T-helper 1 cell treated with Interleukin-12 subunit alpha and Interleukin-12 subunit beta and Interleukin-4 antibody, amounts not matched to agents 30 μg/mL and 1 μg/mL, for 36 hours (primary cell): ENCODE measurements at regions not wholly inside any gene's neighbourhood (a gene's known extent, or its start where the extent isn't known, plus 50 kb on each side); places are given as distances from the start of the nearest gene placed in this dataset.

Experiments
- H3K27ac Mint-ChIP-seq: one replicate; pipeline ENCODE4 v1.8.0; 2021; ENCODE audit warnings: mild to moderate bottlenecking, mixed read lengths
- H3K27me3 Mint-ChIP-seq: one replicate; pipeline ENCODE4 v1.8.0; 2021; ENCODE audit warnings: low read depth, mixed read lengths
- H3K36me3 Mint-ChIP-seq: one replicate; pipeline ENCODE4 v1.8.0; 2021; ENCODE audit warnings: low read depth, mixed read lengths
- H3K4me1 Mint-ChIP-seq: one replicate; pipeline ENCODE4 v1.8.0; 2021; ENCODE audit warnings: low read depth, mixed read lengths
- H3K4me3 Mint-ChIP-seq: one replicate; pipeline ENCODE4 v1.8.0; 2021; ENCODE audit warnings: mild to moderate bottlenecking, moderate library complexity, mixed read lengths
- H3K9me3 Mint-ChIP-seq: one replicate; pipeline ENCODE4 v1.8.0; 2021; ENCODE audit warnings: mixed read lengths

- H3K4me1 Mint-ChIP-seq: peaks cover 2% of the 10 kb centered on the region
- H3K36me3 Mint-ChIP-seq: no peaks in the 10 kb centered on the region
- H3K9me3 Mint-ChIP-seq: no peaks in the 10 kb centered on the region
- H3K27me3 Mint-ChIP-seq: no peaks in the 10 kb centered on the region
- no peak overlapping the region for H3K4me3 Mint-ChIP-seq
- no peak overlapping the region for H3K27ac Mint-ChIP-seq
Observed at GRCh38 chr10:128898133-128898915, 568.7 kb upstream of the MGMT start.

GRCh38 chr10:128898916-128899195, 568.2 kb upstream of the MGMT start:
- Mint-ChIP-seq H3K27ac (no peak overlapping the region), H3K27me3 (no peaks in the 10 kb centered on the region), H3K4me1 (peaks cover 2% of the 10 kb centered on the region)

DNA sequence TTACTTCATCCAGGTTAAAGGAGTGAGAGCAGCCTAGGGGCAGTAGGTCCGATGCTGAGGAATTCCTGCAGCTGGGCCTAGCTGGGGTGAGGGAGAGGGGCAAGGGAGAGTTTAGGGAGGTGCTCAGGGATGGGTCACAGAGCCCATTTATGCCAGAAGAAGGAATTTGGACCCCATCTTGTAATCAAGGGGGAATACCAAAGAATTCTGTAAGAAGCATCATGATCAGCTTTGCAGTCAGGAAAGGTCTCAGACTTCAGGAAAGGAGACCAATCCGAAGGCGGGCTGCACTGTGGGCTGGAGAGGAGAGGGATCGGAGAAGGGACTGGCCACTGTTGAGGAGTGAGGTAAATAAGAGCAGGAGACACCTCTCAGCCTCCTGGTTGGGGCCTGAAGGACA, 566.6 kb upstream of the MGMT start:
- Mint-ChIP-seq H3K9me3 (no peaks in the 10 kb centered on the region), H3K4me1 (peaks cover 2% of the 10 kb centered on the region), H3K27ac (no peak overlapping the region), H3K36me3 (no peaks in the 10 kb centered on the region), H3K4me3 (no peak overlapping the region), H3K27me3 (no peaks in the 10 kb centered on the region)

More at GRCh38 chr10:128898916-128899195, 568.2 kb upstream of the MGMT start:
- Mint-ChIP-seq H3K4me3 (no peak overlapping the region), H3K9me3 (no peaks in the 10 kb centered on the region), H3K36me3 (no peaks in the 10 kb centered on the region)

- no peaks in the 10 kb centered on the region for H3K27me3 Mint-ChIP-seq
- H3K4me3 Mint-ChIP-seq: no peak overlapping the region
- peaks cover 2% of the 10 kb centered on the region for H3K4me1 Mint-ChIP-seq
- H3K36me3 Mint-ChIP-seq: no peaks in the 10 kb centered on the region
- no peaks in the 10 kb centered on the region for H3K9me3 Mint-ChIP-seq
- no peak overlapping the region for H3K27ac Mint-ChIP-seq
Observed at GRCh38 chr10:128901236-128901635, 565.8 kb upstream of the MGMT start.

DNA sequence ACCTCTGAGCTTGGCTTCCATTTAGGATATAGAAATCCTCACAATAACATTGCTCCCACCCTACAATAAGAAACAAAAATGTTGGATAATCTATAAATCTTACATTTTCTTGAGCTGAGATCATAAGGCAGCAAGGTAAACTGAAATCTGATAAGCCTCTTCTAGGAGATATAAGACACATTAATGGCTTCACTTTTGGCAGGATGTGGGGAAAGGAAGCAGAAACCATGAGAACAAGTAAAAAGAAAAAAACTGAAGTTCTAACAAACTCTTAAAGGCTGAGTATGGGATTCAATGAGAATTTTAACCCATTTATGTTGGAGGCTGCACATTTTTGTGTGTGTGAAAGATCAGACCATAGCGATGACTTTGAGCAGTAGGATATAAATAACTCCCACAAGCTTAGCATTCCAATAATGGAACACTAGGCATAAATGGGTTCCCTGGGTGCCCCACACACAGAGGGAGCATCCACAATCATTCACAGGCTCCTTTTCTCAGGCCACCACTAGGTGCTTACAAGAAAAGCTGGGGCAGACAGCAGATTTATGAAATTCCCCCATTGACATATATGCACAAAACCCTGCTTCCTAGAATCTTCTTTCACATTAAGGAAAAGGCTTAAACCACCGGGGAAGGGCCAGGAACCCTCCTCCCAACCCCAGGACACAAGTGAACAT, 564.9 kb upstream of the MGMT start:
- H3K27ac Mint-ChIP-seq: no peak overlapping the region
- H3K4me1 Mint-ChIP-seq: peaks cover 2% of the 10 kb centered on the region
- H3K27me3 Mint-ChIP-seq: no peaks in the 10 kb centered on the region
- H3K36me3 Mint-ChIP-seq: no peaks in the 10 kb centered on the region
- no peak overlapping the region for H3K4me3 Mint-ChIP-seq
- H3K9me3 Mint-ChIP-seq: no peaks in the 10 kb centered on the region

DNA sequence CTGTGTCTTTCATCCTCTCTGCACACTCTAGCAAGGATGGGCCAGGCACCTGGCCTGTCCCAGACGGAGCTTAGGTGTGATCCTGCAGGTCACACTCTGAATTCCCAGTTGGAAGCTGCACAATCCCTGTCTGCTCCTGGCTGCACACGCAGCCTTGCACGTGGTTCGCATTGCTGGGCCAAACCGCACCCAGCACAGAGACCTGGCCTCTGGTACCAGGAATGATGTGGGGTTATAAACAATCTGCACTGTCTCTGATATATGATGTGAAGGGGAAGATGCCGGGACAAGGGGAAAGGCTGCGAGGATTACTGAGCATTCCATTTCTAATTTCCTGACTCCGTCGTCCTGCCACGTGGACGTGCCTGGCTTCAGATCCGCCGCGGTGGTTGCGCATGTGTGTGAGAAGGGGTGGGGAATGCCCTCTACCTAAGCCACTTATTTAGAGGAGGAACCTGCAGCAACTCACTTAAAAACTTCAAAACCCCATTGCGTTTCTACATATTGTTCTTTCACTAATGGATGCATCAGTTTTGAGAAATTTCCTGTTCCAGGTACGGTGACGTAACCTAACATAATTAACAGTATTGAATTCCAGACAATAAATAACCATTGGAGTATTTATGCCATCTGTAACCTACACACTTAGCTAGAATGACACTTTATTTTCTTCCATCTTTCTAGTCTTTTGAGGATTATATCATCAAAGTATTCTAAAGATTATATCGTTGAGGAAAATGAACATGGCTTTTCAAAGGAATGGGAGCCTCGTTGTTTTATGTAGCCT, 559.7 kb upstream of the MGMT start:
- Mint-ChIP-seq H3K27me3 (no peaks in the 10 kb centered on the region), H3K4me1 (peaks cover 5% of the 10 kb centered on the region), H3K27ac (no peak overlapping the region), H3K4me3 (no peak overlapping the region), H3K9me3 (no peaks in the 10 kb centered on the region), H3K36me3 (no peaks in the 10 kb centered on the region)

- no peak overlapping the region for H3K27ac Mint-ChIP-seq
Observed at GRCh38 chr10:128908099-128908498, 558.9 kb upstream of the MGMT start.

GRCh38 chr10:128908499-128908898, 558.5 kb upstream of the MGMT start:
- H3K27ac Mint-ChIP-seq: no peak overlapping the region
- peaks cover 8% of the 10 kb centered on the region for H3K4me1 Mint-ChIP-seq
- no peak overlapping the region for H3K4me3 Mint-ChIP-seq
- no peaks in the 10 kb centered on the region for H3K27me3 Mint-ChIP-seq
- H3K36me3 Mint-ChIP-seq: no peaks in the 10 kb centered on the region
- no peaks in the 10 kb centered on the region for H3K9me3 Mint-ChIP-seq

More at GRCh38 chr10:128908099-128908498, 558.9 kb upstream of the MGMT start:
- Mint-ChIP-seq H3K36me3 (no peaks in the 10 kb centered on the region), H3K4me3 (no peak overlapping the region), H3K4me1 (peaks cover 6% of the 10 kb centered on the region), H3K27me3 (no peaks in the 10 kb centered on the region), H3K9me3 (no peaks in the 10 kb centered on the region)

DNA sequence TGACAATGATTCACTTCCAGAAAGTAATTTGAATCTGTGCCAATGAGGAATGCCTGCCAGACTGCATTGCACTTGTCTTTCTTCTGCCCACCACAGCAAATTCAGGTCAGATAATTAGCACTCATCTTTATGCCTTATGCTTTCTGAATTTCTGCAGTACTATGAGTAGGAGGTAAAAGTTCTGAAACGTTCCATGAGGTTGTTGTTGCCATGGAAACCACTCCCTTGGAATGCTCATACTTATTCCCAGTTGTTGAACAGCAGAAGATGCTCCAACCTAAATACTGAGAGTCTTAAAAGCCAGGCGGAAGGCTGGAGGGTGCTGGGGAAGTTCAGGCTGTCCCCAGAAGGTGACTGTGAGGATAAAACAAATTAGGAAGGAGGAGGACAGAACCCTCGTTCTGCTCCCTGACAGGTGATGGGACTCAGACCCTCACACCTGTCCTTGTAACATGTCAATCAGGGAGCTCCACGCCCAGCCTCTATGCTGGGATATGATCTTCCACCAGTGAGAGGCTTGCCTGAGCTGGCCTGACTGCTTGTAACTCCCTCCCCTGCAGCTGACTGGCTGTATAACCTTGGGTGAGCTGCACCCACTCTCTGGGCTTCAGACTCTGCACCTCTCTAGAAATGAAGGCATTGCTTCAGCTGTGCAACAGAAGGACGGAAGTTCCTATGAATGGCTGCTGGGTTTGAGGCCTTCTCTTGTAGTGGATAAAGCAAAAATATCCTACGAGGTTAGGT, 554.3 kb upstream of the MGMT start:
- peaks cover 10% of the 10 kb centered on the region for H3K4me1 Mint-ChIP-seq
- no peak overlapping the region for H3K4me3 Mint-ChIP-seq
- H3K36me3 Mint-ChIP-seq: no peaks in the 10 kb centered on the region
- H3K9me3 Mint-ChIP-seq: no peaks in the 10 kb centered on the region
- H3K27ac Mint-ChIP-seq: peak overlapping the region; percentile 16
- no peaks in the 10 kb centered on the region for H3K27me3 Mint-ChIP-seq

- H3K4me1 Mint-ChIP-seq: peaks cover 6% of the 10 kb centered on the region
- H3K4me3 Mint-ChIP-seq: no peak overlapping the region
- no peaks in the 10 kb centered on the region for H3K9me3 Mint-ChIP-seq
- no peaks in the 10 kb centered on the region for H3K27me3 Mint-ChIP-seq
- H3K36me3 Mint-ChIP-seq: no peaks in the 10 kb centered on the region
- H3K27ac Mint-ChIP-seq: no peak overlapping the region
Observed at GRCh38 chr10:128914681-128915080, 552.4 kb upstream of the MGMT start.

DNA sequence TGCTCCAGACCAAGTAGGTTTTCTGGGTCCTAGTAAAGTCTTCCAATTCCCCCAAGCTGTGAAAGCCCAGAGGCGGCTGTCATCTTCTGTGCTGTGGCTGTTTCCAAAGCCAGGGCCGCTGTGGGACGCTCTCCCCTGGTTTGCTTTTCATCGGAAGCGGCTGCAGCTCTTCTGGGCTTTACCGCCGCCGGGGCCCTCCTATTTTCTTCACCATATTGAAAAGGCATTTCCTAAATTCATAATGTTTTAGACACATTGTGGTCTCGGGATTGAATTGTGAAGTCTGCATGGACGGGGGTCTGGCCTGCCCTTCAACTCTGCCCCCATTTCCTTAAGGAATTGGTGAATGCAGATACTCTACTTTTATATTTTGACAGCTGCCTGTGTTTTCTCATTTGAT, 551.4 kb upstream of the MGMT start:
- no peaks in the 10 kb centered on the region for H3K27me3 Mint-ChIP-seq
- H3K9me3 Mint-ChIP-seq: no peaks in the 10 kb centered on the region
- H3K36me3 Mint-ChIP-seq: no peaks in the 10 kb centered on the region
- no peak overlapping the region for H3K27ac Mint-ChIP-seq
- H3K4me1 Mint-ChIP-seq: peaks cover 6% of the 10 kb centered on the region
- H3K4me3 Mint-ChIP-seq: no peak overlapping the region

DNA sequence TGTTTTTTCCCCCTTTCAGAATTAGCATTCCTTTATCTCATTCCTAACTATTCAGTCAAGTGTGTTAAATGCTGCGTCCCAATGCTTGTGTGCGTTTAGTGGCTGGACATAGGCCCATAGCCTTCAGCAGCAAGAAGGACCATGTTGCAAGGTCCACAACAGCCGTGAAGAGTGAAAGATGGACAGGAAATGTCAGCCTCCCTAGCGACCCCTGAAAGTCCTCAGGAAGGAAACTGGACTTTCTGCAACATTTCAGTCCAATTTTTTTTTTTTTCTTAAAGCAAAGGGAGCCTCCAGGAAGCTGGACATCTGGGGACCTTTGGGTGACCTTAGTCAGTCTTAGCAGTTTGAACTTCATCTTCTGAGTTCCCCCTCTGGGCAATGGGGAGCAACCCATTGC, 550.7 kb upstream of the MGMT start:
- no peaks in the 10 kb centered on the region for H3K27me3 Mint-ChIP-seq
- no peak overlapping the region for H3K4me3 Mint-ChIP-seq
- no peak overlapping the region for H3K27ac Mint-ChIP-seq
- peaks cover 6% of the 10 kb centered on the region for H3K4me1 Mint-ChIP-seq
- H3K36me3 Mint-ChIP-seq: no peaks in the 10 kb centered on the region
- no peaks in the 10 kb centered on the region for H3K9me3 Mint-ChIP-seq

- no peaks in the 10 kb centered on the region for H3K27me3 Mint-ChIP-seq
- H3K27ac Mint-ChIP-seq: no peak overlapping the region
Observed at GRCh38 chr10:128921389-128922022, 545.5 kb upstream of the MGMT start.

GRCh38 chr10:128922172-128922571, 544.9 kb upstream of the MGMT start:
- no peaks in the 10 kb centered on the region for H3K9me3 Mint-ChIP-seq
- H3K27me3 Mint-ChIP-seq: no peaks in the 10 kb centered on the region
- H3K4me3 Mint-ChIP-seq: no peak overlapping the region

More at GRCh38 chr10:128921389-128922022, 545.5 kb upstream of the MGMT start:
- Mint-ChIP-seq H3K9me3 (no peaks in the 10 kb centered on the region), H3K36me3 (no peaks in the 10 kb centered on the region), H3K4me1 (no peaks in the 10 kb centered on the region), H3K4me3 (no peak overlapping the region)

More at GRCh38 chr10:128922172-128922571, 544.9 kb upstream of the MGMT start:
- no peak overlapping the region for H3K27ac Mint-ChIP-seq
- no peaks in the 10 kb centered on the region for H3K4me1 Mint-ChIP-seq
- H3K36me3 Mint-ChIP-seq: no peaks in the 10 kb centered on the region
